GM12864 (cell line): ENCODE measurements at regions not wholly inside any gene's neighbourhood (a gene's known extent, or its start where the extent isn't known, plus 50 kb on each side); places are given as distances from the start of the nearest gene placed in this dataset.
A peak's percentile ranks its signal among the peaks of the same experiment; 100 is the strongest.

Experiments
- DNase-seq: peaks from one replicate; pipeline ENCODE4 v3.0.0-alpha.2; 2011; ENCODE audit warnings: low read depth
- H3K4me3 ChIP-seq: 2 replicates; pipeline ENCODE4 v1.5.1; 2011; ENCODE audit warnings: mild to moderate bottlenecking, low read depth, low read length, control low read depth
- CTCF ChIP-seq: IDR thresholded peaks from 2 replicates; pipeline ENCODE4 v1.5.1; 2011; ENCODE audit warnings: low read depth, mild to moderate bottlenecking, moderate library complexity, low read length, control low read depth, inconsistent platforms; ENCODE audit errors: missing control alignments

GRCh38 chr5:103375863-103376591, 117.5 kb downstream of the MACIR start:
- no peak for TF ChIP-seq CTCF
- no peak for DNase-seq
- no peak overlapping the region for H3K4me3 ChIP-seq

- no peak overlapping the region for H3K4me3 ChIP-seq
- no peak for DNase-seq
- peak; percentile 41 for TF ChIP-seq CTCF
Observed at GRCh38 chr5:103375350-103375749, 116.8 kb downstream of the MACIR start.

- TF ChIP-seq CTCF: no peak
- no peak overlapping the region for H3K4me3 ChIP-seq
- no peak for DNase-seq
Observed at GRCh38 chr5:103374473-103374963, 116.0 kb downstream of the MACIR start.

- no peak overlapping the region for H3K4me3 ChIP-seq
- DNase-seq: no peak
- no peak for TF ChIP-seq CTCF
Observed at GRCh38 chr5:103373597-103374472, 115.3 kb downstream of the MACIR start.

- DNase-seq: no peak
- H3K4me3 ChIP-seq: no peak overlapping the region
- TF ChIP-seq CTCF: no peak
Observed at GRCh38 chr5:103371046-103371607, 112.6 kb downstream of the MACIR start.

- no peak overlapping the region for H3K4me3 ChIP-seq
- TF ChIP-seq CTCF: no peak
- no peak for DNase-seq
Observed at GRCh38 chr5:103369125-103370120, 110.9 kb downstream of the MACIR start.
